GM12874 (cell line): ENCODE measurements at regions not wholly inside any gene's neighbourhood (a gene's known extent, or its start where the extent isn't known, plus 50 kb on each side); places are given as distances from the start of the nearest gene placed in this dataset.

Experiments
- TF ChIP-seq, protein P1 (sequence below): IDR thresholded peaks from 2 replicates; pipeline ENCODE4 v1.5.1; 2011; ENCODE audit warnings: low read depth, mild to moderate bottlenecking, control low read depth, low read length, moderate library complexity; ENCODE audit not compliant: insufficient read depth

GRCh38 chr9:19512103-19512832, 103.5 kb downstream of the ACER2 start:
- TF ChIP-seq, protein P1, sequence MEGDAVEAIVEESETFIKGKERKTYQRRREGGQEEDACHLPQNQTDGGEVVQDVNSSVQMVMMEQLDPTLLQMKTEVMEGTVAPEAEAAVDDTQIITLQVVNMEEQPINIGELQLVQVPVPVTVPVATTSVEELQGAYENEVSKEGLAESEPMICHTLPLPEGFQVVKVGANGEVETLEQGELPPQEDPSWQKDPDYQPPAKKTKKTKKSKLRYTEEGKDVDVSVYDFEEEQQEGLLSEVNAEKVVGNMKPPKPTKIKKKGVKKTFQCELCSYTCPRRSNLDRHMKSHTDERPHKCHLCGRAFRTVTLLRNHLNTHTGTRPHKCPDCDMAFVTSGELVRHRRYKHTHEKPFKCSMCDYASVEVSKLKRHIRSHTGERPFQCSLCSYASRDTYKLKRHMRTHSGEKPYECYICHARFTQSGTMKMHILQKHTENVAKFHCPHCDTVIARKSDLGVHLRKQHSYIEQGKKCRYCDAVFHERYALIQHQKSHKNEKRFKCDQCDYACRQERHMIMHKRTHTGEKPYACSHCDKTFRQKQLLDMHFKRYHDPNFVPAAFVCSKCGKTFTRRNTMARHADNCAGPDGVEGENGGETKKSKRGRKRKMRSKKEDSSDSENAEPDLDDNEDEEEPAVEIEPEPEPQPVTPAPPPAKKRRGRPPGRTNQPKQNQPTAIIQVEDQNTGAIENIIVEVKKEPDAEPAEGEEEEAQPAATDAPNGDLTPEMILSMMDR = no peak

- TF ChIP-seq, protein P1 = no peak
These were observed 102.9 kb downstream of the ACER2 start for GRCh38 chr9:19511694-19512093.

DNA sequence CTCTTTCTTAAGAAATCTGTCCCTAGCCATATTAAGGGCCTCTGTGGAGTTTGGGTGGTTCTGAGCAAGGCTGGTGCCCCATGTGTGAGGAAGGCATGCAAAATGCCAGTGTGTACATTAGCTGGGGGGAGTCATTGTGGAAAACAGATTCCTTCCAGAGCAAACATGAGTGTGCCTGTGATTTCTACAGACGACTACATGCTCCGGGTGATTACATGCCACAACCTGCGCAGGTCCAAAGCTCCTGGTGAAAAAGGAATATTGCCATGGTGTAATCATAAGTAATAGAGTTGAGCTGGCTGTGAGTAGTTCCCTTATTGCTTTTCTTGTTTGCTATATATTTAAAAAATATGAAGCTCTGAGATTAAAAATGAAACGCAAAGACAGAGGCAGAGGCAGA, 102.1 kb downstream of the ACER2 start:
- TF ChIP-seq, protein P1 = no peak
